HG03097 (cell line): ENCODE measurements at regions not wholly inside any gene's neighbourhood (a gene's known extent, or its start where the extent isn't known, plus 50 kb on each side); places are given as distances from the start of the nearest gene placed in this dataset.

Experiments
- ATAC-seq: cut with Tn5 transposase; IDR thresholded peaks from one replicate; pipeline ENCODE4 v1.9.1; 2021; ENCODE audit not compliant: unreplicated experiment, low FRiP score

GRCh38 chr10:107933076-107933475 lies 768.6 kb upstream of the SORCS1 start:
- ATAC-seq = no peak

GRCh38 chr10:107931808-107932207 lies 767.3 kb upstream of the SORCS1 start:
- ATAC-seq = no peak

GRCh38 chr10:107930037-107930436 lies 765.5 kb upstream of the SORCS1 start:
- ATAC-seq = no peak

GRCh38 chr10:107924458-107924857 lies 760.0 kb upstream of the SORCS1 start:
- ATAC-seq = no peak

DNA sequence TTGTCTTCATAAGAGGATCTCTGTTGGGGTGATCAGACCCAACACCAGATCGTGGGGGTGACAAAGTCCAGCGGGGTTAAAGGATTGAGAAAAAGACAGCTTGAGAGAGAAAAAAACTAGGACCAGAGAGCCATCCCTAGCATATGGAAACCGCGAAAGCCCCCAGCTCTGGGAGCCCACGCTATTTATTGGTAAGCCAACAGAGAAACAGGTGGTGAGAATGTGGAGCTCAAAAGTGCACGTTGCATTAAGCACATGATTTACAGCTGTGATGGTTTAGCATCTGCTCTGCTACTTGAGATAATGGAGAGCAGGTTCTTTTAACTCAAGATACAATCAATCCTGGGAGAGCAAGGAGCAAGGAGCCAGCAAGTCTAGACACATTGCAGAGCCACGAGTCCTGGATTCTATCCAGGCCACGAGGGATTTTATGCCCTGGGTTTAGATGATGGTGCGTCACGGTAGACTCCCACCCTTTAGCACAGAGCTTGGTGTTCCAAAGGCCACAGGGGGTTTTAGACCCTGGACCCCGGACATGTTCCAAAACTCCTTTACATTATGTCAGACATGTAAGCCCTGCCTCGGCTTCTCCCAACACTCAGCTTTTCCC lies 755.2 kb upstream of the SORCS1 start:
- ATAC-seq = no peak

- ATAC-seq = no peak
Observed at GRCh38 chr10:107918171-107918570, 753.7 kb upstream of the SORCS1 start.

DNA sequence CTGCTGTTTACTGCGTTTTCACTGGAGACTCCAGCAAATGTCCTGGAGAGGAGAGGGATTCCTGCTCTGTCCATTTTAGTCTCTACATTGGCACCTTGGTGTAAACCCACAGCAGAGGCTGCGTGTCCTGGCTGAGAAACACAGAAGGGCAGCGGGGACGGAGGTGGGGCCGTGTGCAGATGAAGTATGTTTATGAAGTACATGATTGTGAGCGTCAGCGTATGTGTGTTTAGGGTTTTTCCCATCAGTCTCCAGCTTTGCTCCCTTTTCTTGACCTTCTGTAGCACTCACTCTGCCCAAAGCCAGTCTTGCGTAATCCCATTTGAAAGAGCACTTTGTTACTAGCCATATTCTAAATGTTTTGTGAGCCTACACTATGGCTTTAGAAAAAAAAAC lies 750.7 kb upstream of the SORCS1 start:
- ATAC-seq = no peak

DNA sequence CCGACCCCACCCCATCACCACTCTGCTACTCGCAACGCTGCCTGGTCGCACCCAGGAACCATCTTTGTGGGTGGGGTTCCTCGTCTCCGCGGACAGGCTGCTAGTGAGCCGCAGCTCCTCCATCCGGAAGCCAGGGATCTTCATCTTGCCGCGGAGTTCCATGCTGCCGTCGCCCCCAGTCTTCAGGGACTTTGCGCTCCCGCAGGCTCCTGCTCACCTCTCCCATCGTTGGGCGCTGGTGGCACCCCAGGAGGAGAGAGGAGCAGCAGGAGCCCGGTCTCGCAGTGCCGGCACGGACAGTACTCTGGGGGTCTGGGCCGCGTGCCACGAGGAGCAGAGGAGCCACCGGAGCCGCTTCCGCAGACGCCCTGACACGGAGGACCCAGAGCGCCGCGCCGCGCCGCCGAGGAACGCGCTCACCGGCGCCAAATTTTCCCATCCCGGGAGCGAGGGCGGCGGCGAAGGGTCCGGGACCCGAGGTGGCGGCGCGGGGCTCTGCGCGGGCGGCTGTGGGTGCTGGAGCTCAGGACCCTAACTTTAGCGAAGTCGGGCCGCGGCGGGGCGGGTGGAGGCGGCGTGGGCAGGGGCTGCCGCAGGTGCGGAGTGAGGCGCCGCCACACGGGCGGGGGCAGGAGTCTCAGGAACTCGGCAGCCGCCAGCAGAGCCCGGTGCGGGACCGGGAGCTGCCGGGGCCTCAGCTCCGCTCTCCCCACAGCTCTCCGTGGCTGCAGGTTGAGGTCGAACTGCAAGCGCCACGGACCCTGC lies 750.1 kb upstream of the SORCS1 start:
- ATAC-seq = no peak

DNA sequence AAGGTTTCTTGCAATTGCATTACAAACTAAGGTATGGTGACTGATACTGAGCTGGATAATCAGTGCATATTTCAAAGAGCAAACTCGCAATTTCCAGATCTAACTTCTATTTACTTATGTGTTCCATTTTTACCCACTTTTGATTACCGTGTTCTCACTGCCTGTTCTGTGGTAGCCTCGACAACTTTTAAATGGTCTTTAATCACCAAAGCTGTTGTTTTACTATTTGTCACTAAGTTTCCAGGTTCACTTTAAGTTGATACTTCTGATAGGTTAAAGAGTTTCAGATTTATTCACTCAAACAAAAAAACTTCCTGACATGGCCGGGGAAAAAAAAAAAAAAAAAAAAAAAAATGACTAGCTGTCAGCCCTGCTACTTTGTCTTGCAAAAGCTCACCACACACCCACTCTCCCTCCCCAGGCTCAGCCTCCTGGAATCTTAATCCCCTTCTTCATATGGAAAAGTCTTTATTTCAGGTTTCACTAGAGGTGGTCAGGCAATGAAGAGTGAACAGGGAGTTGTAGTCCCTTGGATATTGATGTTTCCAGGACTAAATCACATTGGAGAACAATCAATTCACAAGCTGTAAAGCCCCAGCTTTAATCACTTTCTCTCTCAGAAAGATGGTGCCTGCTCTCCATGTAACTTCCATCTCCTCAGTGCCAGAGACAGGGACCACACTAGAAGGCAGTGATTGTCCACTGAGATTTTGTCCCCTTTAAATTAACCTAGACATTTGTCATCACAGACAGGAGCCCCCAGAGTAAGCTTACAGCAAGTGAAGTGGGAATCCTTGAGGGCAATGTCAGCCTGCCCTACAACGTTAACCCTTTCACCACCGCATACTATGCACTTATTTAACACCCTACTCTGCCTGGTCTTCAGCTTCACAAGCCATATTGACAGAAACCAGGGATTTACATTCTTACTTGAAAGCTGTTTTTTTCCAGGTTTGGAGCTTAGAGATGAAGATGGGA lies 749.1 kb upstream of the SORCS1 start:
- no peak for ATAC-seq

DNA sequence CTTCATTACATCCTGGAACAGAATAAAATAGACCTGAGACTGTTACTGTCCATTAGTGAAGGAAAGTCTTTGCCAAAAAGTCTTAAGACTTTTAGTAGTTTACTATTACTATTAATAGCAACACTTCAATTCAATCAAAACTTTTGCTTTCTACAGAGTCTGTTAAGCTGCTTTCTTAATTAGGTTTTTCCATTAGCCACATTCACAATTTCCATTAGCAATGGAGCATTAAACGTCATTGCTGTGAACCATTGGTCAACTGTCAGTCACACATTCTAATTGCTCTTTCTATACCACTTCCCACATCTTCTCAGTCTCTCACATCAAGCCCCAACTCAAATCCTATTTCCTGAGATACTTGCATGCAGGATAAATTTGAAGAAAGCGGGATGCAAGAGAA lies 736.6 kb upstream of the SORCS1 start:
- ATAC-seq = no peak

GRCh38 chr10:107900131-107900530 lies 735.6 kb upstream of the SORCS1 start:
- no peak for ATAC-seq

GRCh38 chr10:107899502-107900062 lies 735.1 kb upstream of the SORCS1 start:
- no peak for ATAC-seq

DNA sequence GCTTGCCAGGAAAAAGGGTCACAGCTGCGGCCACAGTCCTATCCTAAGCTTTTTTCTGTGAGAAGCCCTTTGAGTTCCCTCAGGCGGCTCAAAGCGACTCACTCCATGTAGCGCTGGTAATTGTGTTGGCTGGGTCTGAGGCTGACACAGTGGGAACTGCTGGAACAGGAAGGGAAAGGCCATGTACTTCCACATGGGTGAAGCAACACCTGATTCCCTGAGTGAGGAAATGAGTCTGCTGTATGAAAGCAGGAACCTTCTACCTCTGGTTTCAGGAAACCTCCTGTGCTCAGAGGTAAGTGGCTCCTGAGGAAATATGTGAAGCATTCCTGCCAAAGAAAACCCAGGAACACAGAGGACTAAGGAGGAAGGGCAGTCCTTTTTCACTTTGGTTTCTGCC lies 734.6 kb upstream of the SORCS1 start:
- no peak for ATAC-seq

GRCh38 chr10:107898392-107898791 lies 733.9 kb upstream of the SORCS1 start:
- ATAC-seq = no peak

GRCh38 chr10:107894516-107894915 lies 730.0 kb upstream of the SORCS1 start:
- no peak for ATAC-seq

- no peak for ATAC-seq
Observed at GRCh38 chr10:107889105-107889504, 724.6 kb upstream of the SORCS1 start.

- ATAC-seq = no peak
Observed at GRCh38 chr10:107880185-107880584, 715.7 kb upstream of the SORCS1 start.

GRCh38 chr10:107873007-107873406 lies 708.5 kb upstream of the SORCS1 start:
- ATAC-seq = no peak

GRCh38 chr10:107865691-107866090 lies 701.2 kb upstream of the SORCS1 start:
- ATAC-seq = no peak

- ATAC-seq = no peak
Observed at GRCh38 chr10:107859065-107859464, 694.6 kb upstream of the SORCS1 start.

DNA sequence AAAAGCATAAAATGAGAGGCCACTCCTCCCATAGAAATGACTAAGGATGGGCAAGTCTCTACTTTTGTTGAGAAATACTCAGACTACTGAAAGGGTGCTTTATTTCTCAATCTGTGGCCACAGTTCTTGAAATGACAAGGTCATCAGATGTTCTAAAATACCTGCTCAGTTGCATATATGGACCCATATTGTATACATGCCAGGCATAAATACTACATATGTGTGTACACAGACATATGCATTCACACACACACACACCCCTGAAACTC lies 691.5 kb upstream of the SORCS1 start:
- ATAC-seq = no peak
